DMS114 treated with DMSO at 0.1 percent for 48 hours (cell line): ENCODE measurements at regions not wholly inside any gene's neighbourhood (a gene's known extent, or its start where the extent isn't known, plus 50 kb on each side); places are given as distances from the start of the nearest gene placed in this dataset.
A peak's percentile ranks its signal among the peaks of the same experiment; 100 is the strongest.
"Not testable (repeated sequence)": the region's sequence is repeated elsewhere in the genome, so short reads cannot be mapped to it uniquely, and the experiment has no call there.

Experiments used
- DNase-seq: peaks from one replicate; lab custom pipeline; 2025; ENCODE audit not compliant: unreplicated experiment; lab: John Stamatoyannopoulos, UW

DNA sequence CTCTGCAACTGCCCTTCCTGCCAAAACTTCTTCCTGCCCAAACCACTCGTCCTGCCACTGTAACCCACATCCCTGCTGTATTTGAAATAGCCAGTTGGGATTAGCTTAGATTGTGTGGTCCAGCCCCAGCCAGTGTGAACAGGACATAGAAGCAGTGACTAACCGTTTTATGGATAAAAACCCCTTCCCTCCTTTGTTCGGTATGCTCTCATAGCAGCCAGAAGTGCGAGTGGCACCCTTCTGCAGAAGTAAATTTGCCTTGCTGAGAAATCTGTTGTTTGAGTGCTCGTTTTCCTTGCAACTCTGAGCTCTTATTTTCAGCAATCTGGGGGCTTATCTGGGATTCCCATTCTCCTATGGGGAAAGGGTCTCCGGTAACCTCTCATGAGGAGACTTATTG lies 470.0 kb downstream of the PRDM9 start:
- no peak for DNase-seq

DNA sequence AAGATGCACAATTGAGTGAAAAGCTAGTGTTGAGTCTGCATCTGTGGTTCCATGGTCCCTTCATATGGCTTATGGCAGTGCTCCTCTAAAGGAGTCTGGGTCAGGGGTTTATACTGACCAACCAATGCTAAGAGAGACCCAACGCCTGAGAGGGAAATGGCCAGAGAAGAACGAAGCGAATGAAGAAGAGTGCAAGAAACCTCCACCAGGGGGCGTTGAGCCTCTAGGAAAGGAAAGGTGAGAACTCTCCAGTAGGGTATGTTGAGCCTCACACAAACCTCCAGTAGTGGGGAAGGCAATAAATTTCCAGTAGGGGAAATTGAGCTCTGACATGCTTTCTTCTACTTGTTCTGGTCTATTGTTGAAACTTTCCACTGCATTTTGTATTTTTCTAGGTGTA lies 470.6 kb downstream of the PRDM9 start:
- no peak for DNase-seq

DNA sequence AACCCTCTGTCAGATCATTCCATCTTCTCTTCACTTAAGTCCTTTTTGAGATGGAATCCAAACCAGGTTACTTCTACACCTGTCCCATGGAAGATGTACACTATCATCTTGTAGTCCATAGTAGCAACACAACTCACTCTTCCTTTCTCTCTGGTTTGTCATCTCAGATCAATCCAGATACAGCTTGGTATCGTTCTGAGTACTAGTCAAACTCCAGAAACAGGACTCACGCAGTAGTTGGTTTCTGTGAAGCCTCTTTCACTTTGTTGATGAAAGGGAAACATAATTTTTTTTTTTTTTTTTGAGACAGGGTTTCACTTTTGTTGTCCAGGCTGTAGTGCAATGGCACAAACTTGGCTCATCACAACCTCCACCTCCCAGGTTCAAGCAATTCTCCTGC lies 484.0 kb downstream of the PRDM9 start:
- DNase-seq: no peak

DNA sequence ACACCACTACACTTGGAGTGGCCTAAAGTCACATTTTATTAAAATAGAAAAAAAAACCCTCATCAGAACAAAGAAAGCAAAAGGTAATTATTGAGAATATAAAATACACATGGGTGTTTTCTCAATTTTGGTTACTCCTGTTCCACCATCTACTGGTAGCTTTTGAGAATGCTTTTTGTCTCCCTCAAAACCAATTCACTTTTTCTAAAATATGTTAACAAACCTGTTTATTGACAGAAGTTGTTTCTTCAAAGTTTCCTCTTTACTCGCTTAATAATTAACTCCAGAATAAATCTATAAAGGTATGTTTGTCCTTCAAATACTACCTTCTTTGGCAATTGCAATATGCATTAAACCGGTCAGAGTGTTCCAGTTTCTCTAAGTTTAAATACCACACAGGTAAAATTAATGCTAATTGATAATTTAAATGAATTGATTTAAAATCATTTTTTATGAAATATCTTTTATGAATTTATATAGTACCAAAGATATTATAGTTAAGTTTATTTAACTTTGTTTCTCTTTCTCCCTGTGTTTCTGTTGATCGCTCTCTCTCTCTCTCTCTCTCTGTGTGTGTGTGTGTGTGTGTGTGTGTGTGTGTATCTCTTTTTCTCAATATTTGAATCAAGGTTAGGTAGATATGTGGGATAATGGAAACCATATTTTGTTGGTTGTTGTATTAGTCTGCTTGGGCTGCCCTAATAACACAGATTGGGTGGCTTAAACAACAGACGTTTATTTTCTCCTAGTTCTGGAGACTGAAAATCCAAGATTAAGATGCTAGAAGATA lies 487.4 kb downstream of the PRDM9 start:
- no peak for DNase-seq

DNA sequence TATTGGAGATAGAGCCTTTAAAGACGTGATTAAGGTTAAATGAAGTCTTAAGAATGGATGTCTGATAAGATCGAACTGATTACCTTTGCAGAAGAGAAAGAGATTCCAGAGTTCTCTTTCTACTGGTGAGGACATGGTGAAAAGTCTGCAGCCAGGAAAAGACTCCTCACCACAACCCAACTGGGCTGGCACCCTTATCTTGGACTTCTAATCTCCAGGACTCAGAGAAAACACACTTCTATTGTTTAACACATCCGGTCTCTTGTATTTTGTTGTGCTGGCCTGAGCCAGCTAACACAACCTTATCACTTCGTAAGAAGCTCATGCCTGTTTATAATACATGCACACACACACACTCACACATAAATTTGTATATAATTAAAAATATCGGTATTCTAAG lies 489.1 kb downstream of the PRDM9 start:
- no peak for DNase-seq

DNA sequence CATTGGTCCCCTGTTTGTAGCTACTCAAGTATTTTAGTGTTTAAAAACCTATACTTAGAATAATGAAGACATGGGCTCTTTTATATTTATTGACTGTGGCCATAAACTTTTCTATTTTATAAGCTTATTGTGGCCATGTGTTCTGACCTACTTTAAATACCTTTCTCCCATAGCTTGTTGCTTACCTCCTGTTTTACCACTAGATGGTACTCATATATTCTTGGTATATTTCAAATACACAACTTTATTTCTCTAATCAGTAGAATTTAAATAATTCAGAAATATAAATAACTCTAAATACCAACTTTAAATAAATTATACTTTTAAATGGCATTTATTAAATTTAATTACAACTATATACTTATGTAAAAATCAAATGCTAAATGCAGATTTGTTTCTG lies 498.0 kb downstream of the PRDM9 start:
- no peak for DNase-seq

DNA sequence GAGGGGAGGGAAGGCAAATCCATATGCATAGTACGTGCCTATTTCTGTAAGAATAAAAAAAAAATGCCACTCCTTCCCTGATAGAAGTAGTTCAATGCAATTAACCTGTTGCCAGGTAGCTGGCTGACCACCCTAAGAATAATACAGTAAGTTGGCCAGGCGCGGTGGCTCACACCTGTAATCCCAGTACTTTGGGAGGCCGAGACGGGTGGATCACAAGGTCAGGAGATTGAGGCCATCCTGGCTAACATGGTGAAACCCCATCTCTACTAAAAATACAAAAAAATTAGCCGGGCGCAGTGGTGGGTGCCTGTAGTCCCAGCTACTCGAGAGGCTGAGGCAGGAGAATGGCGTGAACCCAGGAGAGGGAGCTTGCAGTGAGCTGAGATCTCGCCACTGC lies 510.3 kb downstream of the PRDM9 start:
- not testable (repeated sequence) for DNase-seq

DNA sequence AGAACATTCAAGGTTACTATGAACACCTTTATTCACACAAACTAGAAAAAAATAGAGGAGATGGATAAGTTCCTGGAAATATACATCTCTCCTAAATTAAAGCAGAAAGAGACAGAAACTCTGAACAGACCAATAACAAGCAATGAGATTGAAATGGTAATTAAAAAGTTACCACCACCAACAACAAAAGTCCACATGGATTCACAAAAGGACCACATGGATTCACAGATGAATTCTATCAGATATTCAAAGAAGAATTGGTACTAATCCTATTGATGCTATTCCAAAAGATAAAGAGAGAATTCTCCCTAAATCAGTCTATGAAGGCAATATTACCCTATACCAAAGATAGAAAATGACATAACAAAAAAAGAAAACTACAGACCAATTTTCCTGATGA lies 518.9 kb downstream of the PRDM9 start:
- DNase-seq: no peak

DNA sequence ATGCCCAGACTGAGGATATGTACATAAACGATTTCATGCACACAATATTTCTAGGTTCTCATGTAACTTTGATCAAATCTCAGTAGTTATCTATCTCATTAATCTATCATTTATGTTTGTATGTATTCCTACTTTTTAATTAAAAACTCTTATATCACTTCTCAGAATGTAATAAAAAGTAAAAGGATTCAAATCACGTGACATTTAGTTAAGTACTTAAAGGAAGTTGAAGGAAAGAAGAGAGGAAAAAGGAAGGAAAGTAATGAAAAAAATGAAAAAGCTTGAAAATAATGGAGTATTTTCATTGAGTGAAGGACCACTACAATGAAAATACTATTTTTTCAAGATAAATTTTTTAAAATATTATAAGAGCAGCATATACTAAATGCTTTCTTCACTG lies 535.3 kb downstream of the PRDM9 start:
- DNase-seq: no peak

DNA sequence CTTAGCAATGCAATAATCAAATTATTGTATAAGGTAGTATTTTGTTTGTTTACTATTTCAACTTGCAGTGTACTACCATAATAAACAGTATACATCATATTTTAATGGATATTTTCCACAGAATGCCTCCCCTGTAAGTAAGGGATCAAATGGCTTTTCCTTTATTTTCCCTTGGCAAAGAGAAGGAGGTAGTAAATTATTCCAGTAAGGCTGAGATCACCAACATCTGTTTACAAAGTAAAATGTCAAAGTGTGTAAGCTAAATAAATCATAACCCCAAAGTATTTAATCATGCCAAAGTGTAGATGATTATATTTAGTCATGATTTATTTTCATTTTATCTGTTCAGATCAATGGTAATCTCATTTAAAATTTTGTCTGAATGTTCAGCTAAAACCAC lies 537.6 kb downstream of the PRDM9 start:
- DNase-seq: no peak

DNA sequence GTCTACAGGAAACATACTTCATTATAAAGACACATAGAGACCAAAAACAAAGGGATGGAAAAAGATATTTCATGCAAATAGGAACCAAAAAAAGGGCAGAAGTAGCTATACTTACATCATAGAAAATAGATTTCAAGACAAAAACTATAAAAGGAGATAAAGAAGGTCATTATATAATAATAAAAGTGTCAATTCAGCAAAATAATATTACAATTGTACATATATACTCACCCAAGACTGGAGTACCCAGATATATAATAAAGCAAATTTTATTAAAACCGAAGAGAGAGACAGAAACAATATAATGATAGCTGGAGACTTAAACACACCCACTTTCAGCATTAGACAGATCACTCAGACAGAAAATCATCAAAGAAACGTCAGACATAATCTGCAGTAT lies 546.3 kb downstream of the PRDM9 start:
- DNase-seq: no peak

DNA sequence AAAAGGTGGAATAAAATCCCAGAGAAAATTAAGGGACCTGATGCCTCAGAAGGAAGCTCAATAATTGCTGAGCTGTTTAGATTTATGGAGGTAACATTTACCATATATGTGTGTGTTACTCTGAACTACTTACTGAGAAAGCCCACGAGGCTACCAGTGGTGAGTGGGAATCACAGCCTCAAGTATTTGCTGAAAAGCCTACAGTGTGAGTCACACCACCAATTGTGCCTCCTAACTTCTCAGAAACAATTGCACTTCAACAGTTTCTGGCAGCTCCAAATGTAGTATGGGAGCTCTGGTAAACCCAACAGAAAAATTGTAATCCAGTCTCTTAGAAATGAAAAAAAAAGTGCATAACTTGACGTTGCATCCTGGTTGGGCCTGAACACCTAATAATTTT lies 551.6 kb downstream of the PRDM9 start:
- no peak for DNase-seq

DNA sequence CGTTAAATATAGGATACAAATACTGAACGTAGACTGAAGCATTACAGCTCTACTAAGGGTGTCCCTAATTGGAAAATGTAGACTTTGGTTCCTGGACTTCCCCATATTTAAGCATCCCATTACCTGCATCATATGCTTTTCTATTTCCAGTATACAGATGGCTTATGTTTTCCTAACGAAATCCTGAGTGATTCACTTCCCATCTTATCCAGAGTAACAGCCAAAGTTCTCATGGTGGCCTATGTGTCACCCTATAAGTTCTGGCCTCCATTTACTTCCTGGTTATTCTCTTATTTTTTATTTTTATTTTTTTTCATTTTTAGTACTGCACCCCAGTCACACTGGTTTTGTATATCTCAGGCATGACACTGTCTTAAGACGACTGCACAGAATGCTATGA lies 552.3 kb downstream of the PRDM9 start:
- no peak for DNase-seq

DNA sequence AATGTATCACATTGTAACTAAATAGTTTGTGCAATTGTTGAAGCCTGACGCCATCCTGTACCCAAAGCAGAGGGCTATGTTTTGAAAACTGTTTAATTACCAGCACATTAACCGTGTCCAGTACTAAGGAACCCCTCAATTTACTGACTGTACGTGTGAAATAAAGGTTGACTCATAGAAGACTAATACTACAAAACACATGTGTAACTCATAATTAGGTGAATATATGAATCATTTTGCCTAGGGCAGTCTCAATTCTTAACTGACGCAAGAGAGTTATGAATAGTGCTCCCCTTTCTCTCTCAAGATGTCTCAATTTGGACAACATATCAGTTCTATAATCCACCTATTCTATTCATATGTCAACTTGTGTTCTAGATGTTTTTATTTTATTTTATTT lies 558.4 kb downstream of the PRDM9 start:
- DNase-seq: no peak

DNA sequence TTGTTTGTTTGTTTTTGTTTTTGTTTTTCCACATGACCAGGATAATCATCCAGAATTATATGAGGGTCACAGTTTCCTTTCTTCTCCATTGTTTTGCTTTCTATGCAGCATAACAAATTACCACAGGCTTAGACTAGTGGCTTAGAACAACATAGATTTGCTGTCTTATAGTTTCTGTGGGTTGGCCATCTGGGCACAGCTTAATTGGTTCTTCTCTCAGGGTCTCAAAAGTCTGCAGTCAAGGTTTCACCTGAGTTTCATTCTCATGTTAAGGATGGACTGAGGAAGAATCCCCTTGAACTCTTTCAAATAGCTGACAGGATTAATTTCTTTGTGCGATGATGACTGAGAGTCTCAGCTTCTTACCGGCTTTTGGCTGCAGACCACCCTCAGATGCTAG lies 559.8 kb downstream of the PRDM9 start:
- DNase-seq: no peak

DNA sequence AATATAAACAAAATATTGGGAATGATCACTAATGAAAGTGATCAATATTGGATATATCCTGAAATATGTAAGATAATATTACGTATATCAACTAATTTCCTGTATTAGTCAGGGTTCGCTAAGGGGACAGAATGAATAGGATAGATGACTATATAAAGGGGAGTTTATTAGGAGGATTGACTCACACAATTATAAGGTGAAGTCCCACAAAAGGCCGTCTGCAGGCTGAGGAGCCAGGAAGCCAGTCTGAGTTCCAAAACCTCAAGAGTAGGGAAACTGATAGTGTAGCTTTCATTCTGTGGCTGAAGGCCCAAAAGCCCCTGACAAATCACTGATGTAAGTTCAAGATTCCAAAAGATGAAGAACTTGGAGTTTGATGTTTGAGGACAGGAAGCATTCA lies 561.1 kb downstream of the PRDM9 start:
- no peak for DNase-seq

DNA sequence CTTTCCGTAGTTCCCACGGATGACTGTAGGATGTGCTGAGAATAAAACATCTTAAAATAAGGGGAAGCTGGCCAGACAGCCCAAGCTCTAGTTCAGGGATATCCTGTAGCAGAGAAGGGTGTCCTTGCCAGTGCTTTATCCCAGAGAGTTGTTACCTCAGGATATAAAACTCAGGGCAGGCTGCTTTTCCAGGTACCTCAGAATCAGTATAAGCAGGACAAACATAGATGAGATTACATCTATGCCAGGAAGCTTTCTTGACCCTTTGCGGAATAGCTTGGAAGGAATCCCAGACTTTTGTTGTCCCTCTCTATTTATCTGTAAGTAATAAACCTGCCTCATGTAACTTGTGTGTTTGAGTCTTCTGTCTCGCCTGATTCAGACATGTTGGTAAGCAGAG lies 565.7 kb downstream of the PRDM9 start:
- DNase-seq: no peak

DNA sequence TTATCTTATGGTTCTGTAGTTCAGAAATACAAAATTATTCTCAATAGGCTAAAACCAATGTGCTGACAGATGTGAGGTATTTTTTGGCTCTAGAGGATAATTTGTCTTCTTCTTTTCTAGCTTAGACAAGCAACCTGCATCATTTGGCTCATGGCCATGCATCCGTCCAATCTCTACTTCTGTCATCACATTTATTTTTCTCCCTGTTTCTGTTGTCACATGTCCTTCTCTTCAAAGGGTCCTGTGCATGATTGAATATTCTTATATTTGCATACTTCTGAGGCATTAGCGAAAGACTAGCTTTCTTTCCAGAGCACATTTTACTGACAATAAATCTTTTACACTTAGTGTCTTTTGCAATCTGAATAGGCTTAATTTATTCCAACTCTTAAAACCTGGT lies 564.7 kb downstream of the CDH10 start:
- no peak for DNase-seq

DNA sequence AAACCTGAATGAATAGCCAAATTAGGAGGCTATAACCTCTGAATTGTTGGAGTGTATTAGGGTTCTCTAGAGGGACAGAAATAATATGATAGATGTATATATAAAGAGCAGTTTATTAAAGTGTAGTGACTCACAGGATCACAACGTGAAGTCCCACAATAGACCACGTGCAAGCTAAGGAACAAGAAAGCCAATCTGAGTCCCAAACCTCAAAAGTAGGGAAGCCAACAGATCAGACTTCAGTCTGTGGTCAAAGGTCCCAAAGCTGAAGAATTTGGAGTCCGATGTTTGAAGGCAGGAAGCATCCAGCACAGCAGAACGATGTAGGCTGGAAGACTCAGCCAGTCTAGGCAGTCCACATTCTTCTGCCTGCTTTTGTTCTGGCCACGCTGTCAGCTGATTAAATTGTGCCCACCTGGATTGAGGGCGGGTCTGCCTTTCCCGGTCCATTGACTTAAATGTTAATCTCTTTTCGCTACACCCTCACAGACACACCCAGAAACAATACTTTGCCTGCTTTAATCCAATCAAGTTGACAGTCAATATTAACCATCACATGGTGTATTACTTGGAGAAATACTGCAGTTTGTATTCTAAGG lies 550.6 kb downstream of the CDH10 start:
- DNase-seq: no peak

DNA sequence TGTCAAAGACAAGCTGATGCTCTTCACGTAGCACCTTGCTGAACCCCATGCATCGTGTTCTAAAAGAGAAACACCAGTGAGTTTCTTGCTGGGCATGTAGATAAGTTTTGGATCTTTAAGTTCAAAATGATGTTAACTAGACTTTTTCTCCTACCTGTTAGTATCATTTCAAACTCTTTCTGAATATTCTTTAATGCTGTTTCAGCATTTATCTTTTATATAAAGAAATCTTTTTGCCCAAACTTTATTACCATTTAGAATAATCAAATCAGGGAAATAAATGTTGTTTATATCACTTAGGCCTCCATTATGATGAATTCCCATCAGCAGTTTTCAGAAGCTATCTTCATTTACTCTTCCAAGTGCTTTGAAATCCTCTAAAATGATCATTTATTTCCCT lies 542.8 kb downstream of the CDH10 start:
- DNase-seq: no peak

DNA sequence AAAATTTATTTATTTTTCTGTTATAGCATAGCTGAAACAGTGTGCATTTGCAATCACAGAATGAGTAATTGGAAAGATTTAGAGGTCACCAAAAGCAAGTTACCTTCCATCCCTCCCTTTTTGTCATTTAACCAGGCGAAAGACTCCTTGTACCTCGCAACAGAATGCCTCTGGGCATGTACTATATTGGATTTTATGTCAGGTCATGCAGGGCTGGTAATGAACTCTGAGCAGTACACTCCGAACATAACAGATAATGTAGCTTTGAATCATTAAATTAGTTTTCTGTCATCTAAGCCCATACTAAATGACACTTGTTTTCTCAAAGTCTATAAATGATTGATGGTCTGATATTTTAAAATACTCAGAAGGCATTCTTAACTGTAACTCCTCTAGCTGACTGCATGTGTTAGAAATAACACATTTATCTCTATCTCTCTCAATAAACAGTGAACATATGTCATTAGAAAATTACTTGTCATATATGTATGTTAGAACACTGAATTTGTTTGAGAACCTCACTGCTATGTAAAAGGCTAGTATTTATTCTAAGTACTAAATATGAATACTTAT lies 541.2 kb downstream of the CDH10 start:
- no peak for DNase-seq

DNA sequence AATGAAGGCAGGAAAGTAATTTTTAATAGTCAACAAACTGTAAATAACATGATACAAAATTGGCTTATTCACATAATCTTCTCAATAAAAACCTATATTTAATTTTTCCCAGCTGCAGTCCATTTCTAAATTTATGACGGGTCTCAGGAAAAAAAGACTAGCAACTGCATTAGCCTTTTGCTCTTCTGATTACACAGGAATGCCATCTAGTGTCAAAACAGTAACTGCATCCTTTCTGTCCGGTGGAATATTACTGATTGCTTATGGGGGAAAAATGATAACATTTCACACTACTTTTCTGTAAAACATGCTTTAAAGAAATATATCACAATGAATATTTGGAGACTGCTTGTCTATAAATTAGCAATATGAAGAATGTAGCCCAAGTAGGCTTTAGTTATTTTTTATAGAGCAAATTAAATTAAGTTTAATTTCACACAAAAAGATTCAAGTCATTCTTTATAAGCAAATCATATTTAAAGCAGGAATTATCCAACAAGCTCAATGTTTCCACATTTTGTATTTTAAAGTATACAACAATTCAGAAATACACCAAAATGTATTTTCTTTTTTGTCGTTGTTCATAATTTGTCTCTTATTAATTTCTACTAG lies 534.7 kb downstream of the CDH10 start:
- DNase-seq: peak; percentile 21
